Activated CD8-positive, alpha-beta T cell treated with anti-CD3 and anti-CD28 coated beads for 36 hours (primary cell): ENCODE measurements at regions not wholly inside any gene's neighbourhood (a gene's known extent, or its start where the extent isn't known, plus 50 kb on each side); places are given as distances from the start of the nearest gene placed in this dataset.

Source experiments
- ATAC-seq: fragments of 200-7000 bp; cut with Tn5 transposase; one replicate; pipeline ENCODE4 v1.10.0; 2021; ENCODE audit warnings: mild to moderate bottlenecking, moderate library complexity
- CTCF ChIA-PET: fragments of 350-600 bp; sonication (Branson Sonifier 250); formaldehyde crosslinking; loops from one replicate; lab custom pipeline; 2021; ENCODE audit warnings: antibody characterized with exemption; lab: Charles Lee
- POLR2A ChIA-PET: fragments of 350-600 bp; sonication (Branson Sonifier 250); formaldehyde crosslinking; loops from one replicate; lab custom pipeline; 2021; ENCODE audit warnings: antibody characterized with exemption; lab: Charles Lee
- DNase-seq: peaks from one replicate; pipeline ENCODE4 v3.0.0-alpha.2; 2020
- H3K27ac Mint-ChIP-seq: one replicate; pipeline ENCODE4 v1.8.0; 2021; ENCODE audit warnings: mild to moderate bottlenecking, mixed read lengths
- H3K27me3 Mint-ChIP-seq: one replicate; pipeline ENCODE4 v1.8.0; 2021; ENCODE audit warnings: mixed read lengths
- H3K36me3 Mint-ChIP-seq: one replicate; pipeline ENCODE4 v1.8.0; 2021; ENCODE audit warnings: low read depth, mixed read lengths
- H3K4me1 Mint-ChIP-seq: one replicate; pipeline ENCODE4 v1.8.0; 2021; ENCODE audit warnings: low read depth, mixed read lengths
- H3K4me3 Mint-ChIP-seq: one replicate; pipeline ENCODE4 v1.8.0; 2021; ENCODE audit warnings: mild to moderate bottlenecking, moderate library complexity, mixed read lengths
- H3K9me3 Mint-ChIP-seq: one replicate; pipeline ENCODE4 v1.8.0; 2021; ENCODE audit warnings: mixed read lengths
- CTCF ChIP-seq: fragments of 200-600 bp; IDR thresholded peaks from one replicate; pipeline ENCODE4 v1.8.0; 2022; ENCODE audit warnings: antibody characterized with exemption, mild to moderate bottlenecking
- intact Hi-C: fragments of 100-400 bp; cut with micrococcal nuclease; formaldehyde crosslinking; loops from one replicate; pipeline ENCODE4 v1.10.0; 2022

- POLR2A ChIA-PET = no interaction called here
These were observed 183.0 kb upstream of the KCND2 start for GRCh38 chr7:120089968-120090367.

GRCh38 chr7:120091807-120092206 lies 181.2 kb upstream of the KCND2 start:
- ChIA-PET CTCF (no interaction called here), POLR2A (no interaction called here)
- H3K9me3 Mint-ChIP-seq = no peaks in the 10 kb centered on the region
- H3K36me3 Mint-ChIP-seq = no peaks in the 10 kb centered on the region
- H3K4me1 Mint-ChIP-seq = no peaks in the 10 kb centered on the region
- no peaks in the 10 kb centered on the region for H3K27me3 Mint-ChIP-seq
- intact Hi-C loops = no loop called here
- DNase-seq (no peak), ATAC-seq (no peak)
- H3K27ac Mint-ChIP-seq = no peak overlapping the region
- TF ChIP-seq CTCF = no peak
- H3K4me3 Mint-ChIP-seq = no peak overlapping the region

More at GRCh38 chr7:120089968-120090367, 183.0 kb upstream of the KCND2 start:
- CTCF ChIA-PET = no interaction called here
- no peak overlapping the region for H3K27ac Mint-ChIP-seq
- no peaks in the 10 kb centered on the region for H3K27me3 Mint-ChIP-seq
- no peak for TF ChIP-seq CTCF
- no peaks in the 10 kb centered on the region for H3K4me1 Mint-ChIP-seq
- peaks cover 2% of the 10 kb centered on the region for H3K9me3 Mint-ChIP-seq
- ATAC-seq (no peak), DNase-seq (no peak)
- intact Hi-C loops = no loop called here
- no peaks in the 10 kb centered on the region for H3K36me3 Mint-ChIP-seq
- no peak overlapping the region for H3K4me3 Mint-ChIP-seq

DNA sequence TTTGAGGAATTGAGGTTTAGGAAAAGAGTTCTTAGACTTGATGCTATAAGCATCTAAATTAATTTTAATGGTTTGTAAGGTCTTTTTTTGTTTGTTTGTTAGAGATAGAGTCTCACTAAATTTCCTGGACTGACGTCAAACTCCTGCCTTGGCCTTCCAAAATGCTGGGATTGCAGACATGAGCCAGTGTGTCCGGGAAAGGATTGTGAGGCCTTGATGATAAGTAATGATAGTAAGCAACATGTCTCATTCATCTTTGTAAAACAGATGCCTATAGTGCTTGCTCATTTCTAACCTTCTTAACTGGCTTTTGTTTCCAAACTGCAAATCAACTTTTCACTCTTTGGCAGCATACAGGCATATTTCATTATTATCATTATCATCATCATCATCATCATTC lies 176.0 kb upstream of the KCND2 start:
- DNase-seq = no peak
- ChIA-PET CTCF (no interaction called here), POLR2A (no interaction called here)
- TF ChIP-seq CTCF = no peak
- no peak for ATAC-seq
- H3K27me3 Mint-ChIP-seq = no peaks in the 10 kb centered on the region
- H3K36me3 Mint-ChIP-seq = no peaks in the 10 kb centered on the region
- no peaks in the 10 kb centered on the region for H3K4me1 Mint-ChIP-seq
- H3K9me3 Mint-ChIP-seq = no peaks in the 10 kb centered on the region
- intact Hi-C loops = no loop called here
- H3K27ac Mint-ChIP-seq = no peak overlapping the region
- H3K4me3 Mint-ChIP-seq = no peak overlapping the region

- TF ChIP-seq CTCF = no peak
- intact Hi-C loops = no loop called here
- CTCF ChIA-PET = no interaction called here
- H3K4me1 Mint-ChIP-seq = no peaks in the 10 kb centered on the region
- H3K27ac Mint-ChIP-seq = no peak overlapping the region
- no peaks in the 10 kb centered on the region for H3K27me3 Mint-ChIP-seq
- DNase-seq = no peak
- no peaks in the 10 kb centered on the region for H3K9me3 Mint-ChIP-seq
- H3K4me3 Mint-ChIP-seq = no peak overlapping the region
- no peak for ATAC-seq
- no peaks in the 10 kb centered on the region for H3K36me3 Mint-ChIP-seq
- POLR2A ChIA-PET = no interaction called here
These were observed 175.2 kb upstream of the KCND2 start for GRCh38 chr7:120097774-120098173.

DNA sequence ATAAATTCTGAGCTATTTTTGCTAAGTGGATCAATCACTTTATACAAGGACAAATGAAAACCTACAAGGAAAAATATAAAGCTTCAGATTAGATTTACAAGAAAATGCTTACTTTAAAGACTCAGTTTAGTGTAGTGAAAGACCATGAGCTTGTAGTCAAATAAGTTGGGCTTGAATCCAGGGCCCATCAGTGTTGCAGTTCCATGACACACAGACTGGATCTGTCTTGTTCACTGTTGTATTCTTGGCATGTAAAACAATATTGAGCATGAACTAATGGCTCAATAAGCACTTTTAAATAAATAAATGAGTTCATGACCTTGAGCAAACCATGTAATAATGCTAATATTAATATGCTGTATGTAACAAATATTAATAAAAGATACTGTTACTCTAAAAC lies 164.6 kb upstream of the KCND2 start:
- Mint-ChIP-seq H3K36me3 (no peaks in the 10 kb centered on the region), H3K9me3 (peaks cover 15% of the 10 kb centered on the region), H3K27ac (no peak overlapping the region), H3K27me3 (no peaks in the 10 kb centered on the region), H3K4me1 (no peaks in the 10 kb centered on the region), H3K4me3 (no peak overlapping the region)
- intact Hi-C loops = no loop called here
- TF ChIP-seq CTCF = no peak
- ATAC-seq = no peak
- ChIA-PET CTCF (no interaction called here), POLR2A (no interaction called here)
- no peak for DNase-seq
